Iris pigment epithelial cell (primary cell): ENCODE measurements at regions not wholly inside any gene's neighbourhood (a gene's known extent, or its start where the extent isn't known, plus 50 kb on each side); places are given as distances from the start of the nearest gene placed in this dataset.
A peak's percentile ranks its signal among the peaks of the same experiment; 100 is the strongest.

ENCODE experiments used
- DNase-seq: peaks from one replicate; pipeline ENCODE4 v3.0.0-alpha.2; 2011; ENCODE audit warnings: low read depth

GRCh38 chr3:193962986-193963685, 172.8 kb upstream of the HES1 start:
- peak; percentile 37 for DNase-seq

- no peak for DNase-seq
These were observed 172.0 kb upstream of the HES1 start for GRCh38 chr3:193963808-193964516.

- no peak for DNase-seq
These were observed 171.4 kb upstream of the HES1 start for GRCh38 chr3:193964517-193964880.

GRCh38 chr3:193968380-193968974, 167.5 kb upstream of the HES1 start:
- no peak for DNase-seq

GRCh38 chr3:193970131-193970772, 165.7 kb upstream of the HES1 start:
- DNase-seq: peak; percentile 51

- DNase-seq: peak; percentile 37
These were observed 165.2 kb upstream of the HES1 start for GRCh38 chr3:193970773-193971206.

GRCh38 chr3:193971261-193971751, 164.6 kb upstream of the HES1 start:
- peak; percentile 87 for DNase-seq

- DNase-seq: no peak
These were observed 164.0 kb upstream of the HES1 start for GRCh38 chr3:193971966-193972365.

- no peak for DNase-seq
These were observed 163.1 kb upstream of the HES1 start for GRCh38 chr3:193972832-193973231.

GRCh38 chr3:193974191-193974652, 161.7 kb upstream of the HES1 start:
- DNase-seq: peak; percentile 88

GRCh38 chr3:193974671-193975535, 161.0 kb upstream of the HES1 start:
- DNase-seq: peak; percentile 53

GRCh38 chr3:193977622-193978021, 158.3 kb upstream of the HES1 start:
- no peak for DNase-seq

- DNase-seq: no peak
These were observed 157.9 kb upstream of the HES1 start for GRCh38 chr3:193978030-193978429.

GRCh38 chr3:193978486-193978885, 157.5 kb upstream of the HES1 start:
- peak; percentile 45 for DNase-seq

- DNase-seq: no peak
These were observed 155.6 kb upstream of the HES1 start for GRCh38 chr3:193980326-193980725.

GRCh38 chr3:193980905-193981304, 155.0 kb upstream of the HES1 start:
- DNase-seq: no peak

- DNase-seq: no peak
These were observed 154.4 kb upstream of the HES1 start for GRCh38 chr3:193981504-193981903.

- peak; percentile 57 for DNase-seq
These were observed 153.7 kb upstream of the HES1 start for GRCh38 chr3:193982258-193982659.

- DNase-seq: no peak
These were observed 151.8 kb upstream of the HES1 start for GRCh38 chr3:193983846-193984818.

- no peak for DNase-seq
These were observed 151.1 kb upstream of the HES1 start for GRCh38 chr3:193984876-193985275.
